ENCODE measurements at regions not wholly inside any gene's neighbourhood (a gene's known extent, or its start where the extent isn't known, plus 50 kb on each side); places are given as distances from the start of the nearest gene placed in this dataset.

DNA sequence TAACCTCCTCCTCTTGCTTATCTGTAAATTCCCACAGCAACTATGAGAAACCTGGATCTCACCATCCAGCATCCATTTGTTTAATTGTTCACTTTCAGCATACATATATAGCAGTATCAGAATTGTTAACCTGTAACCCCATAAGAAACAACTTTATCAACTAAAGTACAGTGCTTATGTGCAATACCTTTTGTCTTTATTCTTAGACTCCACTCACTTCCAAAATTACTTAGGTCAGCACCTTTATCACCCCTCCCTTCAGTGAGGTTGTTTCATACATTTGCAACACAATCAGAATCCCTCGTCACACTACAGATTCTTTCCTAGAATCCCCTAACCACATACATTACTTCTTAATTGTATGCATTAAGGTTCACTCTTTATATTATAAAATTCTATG is 225.9 kb upstream of the NCKAP5 start:
- Histone ChIP-seq H4K20me1 (ENCODE audit: insufficient read depth) (no peaks in the 10 kb centered on the region), H3K27ac (ENCODE audit: low read depth, low read length) (no peak overlapping the region), H3K9ac (ENCODE audit: low read length) (no peak overlapping the region), H3K9me2 (ENCODE audit: insufficient read depth) (no peaks in the 10 kb centered on the region), H3K4me1 (ENCODE audit: control insufficient read depth in 1 of 2, insufficient read depth in 2 of 2, low read length in 2 of 2) (no peaks in the 10 kb centered on the region), H2AFZ (ENCODE audit: low read depth, low read length, poor library complexity, severe bottlenecking) (no peak overlapping the region), H3K4me2 (ENCODE audit: low read length) (no peak overlapping the region), H3K79me2 (ENCODE audit: insufficient read depth, low read length) (no peaks in the 10 kb centered on the region), H3K9me3 (ENCODE audit: control insufficient read depth in 1 of 2, insufficient read depth in 1 of 2, low read depth in 1 of 2, low read length in 2 of 2) (no peaks in the 10 kb centered on the region), H3K36me3 (ENCODE audit: control insufficient read depth in 1 of 2, insufficient read depth in 2 of 2, low read length in 2 of 2) (no peaks in the 10 kb centered on the region), H3K27me3 (ENCODE audit: insufficient read depth, low read length) (no peaks in the 10 kb centered on the region), H3K4me3 (replicated peaks in 1 of 2; ENCODE audit: low read depth in 1 of 2, low read length in 2 of 2) (no peak overlapping the region)
- BruUV-seq (replicated peaks) = no TSS peak
- DNase-seq (ENCODE audit: low read depth, low spot score) = no peak
- no peak for ATAC-seq
- RAD21 ChIA-PET (ENCODE audit: low non-redundant PET in 1 of 2, low total read pairs in 2 of 2, uncharacterized antibody in 2 of 2, unreplicated experiment in 2 of 2) = no interaction called here
- POLR2A ChIA-PET = no interaction called here
- intact Hi-C loops (cut with micrococcal nuclease) = no loop called here
- CTCF ChIA-PET = no interaction called here
- TF ChIP-seq ATF3 (IDR thresholded peaks at IDR 0.05) (no peak), ZFX (IDR thresholded peaks at IDR 0.05) (no peak)
- TF ChIP-seq, protein P1, sequence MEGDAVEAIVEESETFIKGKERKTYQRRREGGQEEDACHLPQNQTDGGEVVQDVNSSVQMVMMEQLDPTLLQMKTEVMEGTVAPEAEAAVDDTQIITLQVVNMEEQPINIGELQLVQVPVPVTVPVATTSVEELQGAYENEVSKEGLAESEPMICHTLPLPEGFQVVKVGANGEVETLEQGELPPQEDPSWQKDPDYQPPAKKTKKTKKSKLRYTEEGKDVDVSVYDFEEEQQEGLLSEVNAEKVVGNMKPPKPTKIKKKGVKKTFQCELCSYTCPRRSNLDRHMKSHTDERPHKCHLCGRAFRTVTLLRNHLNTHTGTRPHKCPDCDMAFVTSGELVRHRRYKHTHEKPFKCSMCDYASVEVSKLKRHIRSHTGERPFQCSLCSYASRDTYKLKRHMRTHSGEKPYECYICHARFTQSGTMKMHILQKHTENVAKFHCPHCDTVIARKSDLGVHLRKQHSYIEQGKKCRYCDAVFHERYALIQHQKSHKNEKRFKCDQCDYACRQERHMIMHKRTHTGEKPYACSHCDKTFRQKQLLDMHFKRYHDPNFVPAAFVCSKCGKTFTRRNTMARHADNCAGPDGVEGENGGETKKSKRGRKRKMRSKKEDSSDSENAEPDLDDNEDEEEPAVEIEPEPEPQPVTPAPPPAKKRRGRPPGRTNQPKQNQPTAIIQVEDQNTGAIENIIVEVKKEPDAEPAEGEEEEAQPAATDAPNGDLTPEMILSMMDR (IDR thresholded peaks at IDR 0.05 in 2 of 3, conservative IDR thresholded peaks at IDR 0.05 in 1 of 3; ENCODE audit: borderline replicate concordance in 1 of 3, insufficient read depth in 1 of 3, low read depth in 2 of 3, low read length in 2 of 3) = no peak

- no peak for ATAC-seq
- DNase-seq (ENCODE audit: low read depth, low spot score) = no peak
- intact Hi-C loops (cut with micrococcal nuclease) = no loop called here
- Histone ChIP-seq H4K20me1 (ENCODE audit: insufficient read depth) (no peaks in the 10 kb centered on the region), H3K4me1 (ENCODE audit: control insufficient read depth in 1 of 2, insufficient read depth in 2 of 2, low read length in 2 of 2) (no peaks in the 10 kb centered on the region), H3K79me2 (ENCODE audit: insufficient read depth, low read length) (no peaks in the 10 kb centered on the region), H3K9me3 (ENCODE audit: control insufficient read depth in 1 of 2, insufficient read depth in 1 of 2, low read depth in 1 of 2, low read length in 2 of 2) (no peaks in the 10 kb centered on the region), H3K9me2 (ENCODE audit: insufficient read depth) (no peaks in the 10 kb centered on the region), H3K4me3 (replicated peaks in 1 of 2; ENCODE audit: low read depth in 1 of 2, low read length in 2 of 2) (no peak overlapping the region), H3K9ac (ENCODE audit: low read length) (no peak overlapping the region), H2AFZ (ENCODE audit: low read depth, low read length, poor library complexity, severe bottlenecking) (no peak overlapping the region), H3K27ac (ENCODE audit: low read depth, low read length) (no peak overlapping the region), H3K27me3 (ENCODE audit: insufficient read depth, low read length) (no peaks in the 10 kb centered on the region), H3K36me3 (ENCODE audit: control insufficient read depth in 1 of 2, insufficient read depth in 2 of 2, low read length in 2 of 2) (no peaks in the 10 kb centered on the region), H3K4me2 (ENCODE audit: low read length) (no peak overlapping the region)
- no TSS peak for BruUV-seq (replicated peaks)
- POLR2A ChIA-PET = no interaction called here
- CTCF ChIA-PET = no interaction called here
- RAD21 ChIA-PET (ENCODE audit: low non-redundant PET in 1 of 2, low total read pairs in 2 of 2, uncharacterized antibody in 2 of 2, unreplicated experiment in 2 of 2) = no interaction called here
- no peak for TF ChIP-seq EZH2 (IDR thresholded peaks at IDR 0.05)
- no peak for TF ChIP-seq POLR2A (IDR thresholded peaks at IDR 0.05; ENCODE audit: borderline replicate concordance, extremely low read depth, insufficient read depth, insufficient read length)
- no peak for TF ChIP-seq ZNF274 (IDR thresholded peaks at IDR 0.05; ENCODE audit: low read depth, low read length)
- no peak for TF ChIP-seq SIN3A (IDR thresholded peaks at IDR 0.05; ENCODE audit: low read depth)
- TF ChIP-seq TCF7L2 (IDR thresholded peaks at IDR 0.05; ENCODE audit: borderline replicate concordance, extremely low read depth, insufficient read depth, insufficient read length) = no peak
- TF ChIP-seq CBX3 (IDR thresholded peaks at IDR 0.05; ENCODE audit: low read depth) = no peak
- no peak for TF ChIP-seq SP1 (IDR thresholded peaks at IDR 0.05; ENCODE audit: low read depth)
- TF ChIP-seq FOSL1 (IDR thresholded peaks at IDR 0.05; ENCODE audit: low read depth) = no peak
- TF ChIP-seq MAX (IDR thresholded peaks at IDR 0.05) = no peak
- TF ChIP-seq EZH2phosphoT487 (IDR thresholded peaks at IDR 0.05; ENCODE audit: borderline replicate concordance) = no peak
- TF ChIP-seq SRF (IDR thresholded peaks at IDR 0.05; ENCODE audit: low read depth) = no peak
- no peak for TF ChIP-seq CEBPB (IDR thresholded peaks at IDR 0.05; ENCODE audit: low read depth)
- TF ChIP-seq, protein P2, sequence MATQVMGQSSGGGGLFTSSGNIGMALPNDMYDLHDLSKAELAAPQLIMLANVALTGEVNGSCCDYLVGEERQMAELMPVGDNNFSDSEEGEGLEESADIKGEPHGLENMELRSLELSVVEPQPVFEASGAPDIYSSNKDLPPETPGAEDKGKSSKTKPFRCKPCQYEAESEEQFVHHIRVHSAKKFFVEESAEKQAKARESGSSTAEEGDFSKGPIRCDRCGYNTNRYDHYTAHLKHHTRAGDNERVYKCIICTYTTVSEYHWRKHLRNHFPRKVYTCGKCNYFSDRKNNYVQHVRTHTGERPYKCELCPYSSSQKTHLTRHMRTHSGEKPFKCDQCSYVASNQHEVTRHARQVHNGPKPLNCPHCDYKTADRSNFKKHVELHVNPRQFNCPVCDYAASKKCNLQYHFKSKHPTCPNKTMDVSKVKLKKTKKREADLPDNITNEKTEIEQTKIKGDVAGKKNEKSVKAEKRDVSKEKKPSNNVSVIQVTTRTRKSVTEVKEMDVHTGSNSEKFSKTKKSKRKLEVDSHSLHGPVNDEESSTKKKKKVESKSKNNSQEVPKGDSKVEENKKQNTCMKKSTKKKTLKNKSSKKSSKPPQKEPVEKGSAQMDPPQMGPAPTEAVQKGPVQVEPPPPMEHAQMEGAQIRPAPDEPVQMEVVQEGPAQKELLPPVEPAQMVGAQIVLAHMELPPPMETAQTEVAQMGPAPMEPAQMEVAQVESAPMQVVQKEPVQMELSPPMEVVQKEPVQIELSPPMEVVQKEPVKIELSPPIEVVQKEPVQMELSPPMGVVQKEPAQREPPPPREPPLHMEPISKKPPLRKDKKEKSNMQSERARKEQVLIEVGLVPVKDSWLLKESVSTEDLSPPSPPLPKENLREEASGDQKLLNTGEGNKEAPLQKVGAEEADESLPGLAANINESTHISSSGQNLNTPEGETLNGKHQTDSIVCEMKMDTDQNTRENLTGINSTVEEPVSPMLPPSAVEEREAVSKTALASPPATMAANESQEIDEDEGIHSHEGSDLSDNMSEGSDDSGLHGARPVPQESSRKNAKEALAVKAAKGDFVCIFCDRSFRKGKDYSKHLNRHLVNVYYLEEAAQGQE (IDR thresholded peaks at IDR 0.05; ENCODE audit: low read depth) = no peak
These were observed 233.7 kb upstream of the NCKAP5 start for GRCh38 chr2:133801946-133802345.
